GM18502 (cell line): ENCODE measurements at regions not wholly inside any gene's neighbourhood (a gene's known extent, or its start where the extent isn't known, plus 50 kb on each side); places are given as distances from the start of the nearest gene placed in this dataset.

Experiments
- ATAC-seq: cut with Tn5 transposase; IDR thresholded peaks from one replicate; pipeline ENCODE4 v1.9.1; 2021; ENCODE audit warnings: mild to moderate bottlenecking; ENCODE audit not compliant: unreplicated experiment, poor library complexity

DNA sequence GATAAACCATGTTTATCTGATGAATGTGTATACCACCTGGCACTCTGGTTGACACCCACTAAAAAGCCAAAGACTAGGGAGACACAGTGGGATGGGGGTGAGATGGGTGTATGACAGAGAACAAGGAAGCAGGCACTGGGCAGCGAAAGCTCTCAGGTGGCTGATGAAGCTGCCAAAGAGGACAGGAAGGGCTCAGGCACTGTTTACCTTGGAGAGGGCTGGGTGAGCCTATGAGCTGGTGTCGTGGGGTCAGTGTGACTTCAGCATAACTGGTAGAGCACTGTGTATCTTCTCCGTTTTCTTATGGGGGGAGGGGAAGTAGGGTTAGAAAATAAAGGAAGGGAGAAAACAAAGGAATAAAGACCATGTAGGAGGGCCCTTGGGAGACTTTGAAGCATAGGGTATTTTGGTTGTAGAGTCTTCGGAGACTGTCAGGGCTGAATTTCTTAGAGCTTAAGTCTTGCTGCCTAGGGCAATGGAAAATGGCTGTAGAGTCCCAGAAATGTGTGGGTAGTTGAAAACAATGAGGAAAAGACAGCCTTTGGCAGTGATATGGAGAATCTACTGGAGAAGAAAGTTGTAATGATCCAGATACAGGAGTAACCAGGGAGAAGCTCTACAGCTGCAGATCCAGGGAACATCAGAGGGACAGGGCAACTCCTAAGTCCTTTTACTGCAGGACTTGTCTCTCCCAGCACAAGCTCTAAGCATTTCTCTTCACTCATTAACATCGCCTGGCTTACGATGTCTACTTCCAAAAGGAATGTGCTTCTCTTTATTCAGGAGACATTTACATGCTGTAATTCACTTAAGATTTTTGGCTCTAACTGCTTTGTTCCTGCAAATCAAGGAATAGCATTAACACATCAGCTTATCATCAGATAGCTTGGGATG, 120.0 kb downstream of the AQP4 start:
- ATAC-seq, result no peak

DNA sequence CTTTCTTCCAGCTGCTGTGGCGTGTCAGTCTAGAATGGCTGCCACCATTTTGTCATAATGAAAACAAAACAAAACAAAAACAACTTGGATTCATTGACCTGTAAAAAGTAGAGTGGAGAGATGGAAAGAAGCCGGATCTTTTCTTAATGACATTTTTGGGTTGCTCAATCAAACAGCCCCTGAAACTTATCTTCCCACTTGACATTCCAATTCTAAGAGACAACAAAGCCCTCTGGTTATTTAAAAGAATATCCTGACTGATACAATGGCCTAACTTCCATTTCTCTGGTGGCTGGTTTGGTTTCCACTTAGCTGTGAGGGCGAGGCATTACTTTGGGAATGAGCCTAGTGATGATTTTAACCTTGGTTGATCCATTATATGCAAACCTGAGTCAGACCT, 123.7 kb downstream of the AQP4 start:
- ATAC-seq, result no peak

DNA sequence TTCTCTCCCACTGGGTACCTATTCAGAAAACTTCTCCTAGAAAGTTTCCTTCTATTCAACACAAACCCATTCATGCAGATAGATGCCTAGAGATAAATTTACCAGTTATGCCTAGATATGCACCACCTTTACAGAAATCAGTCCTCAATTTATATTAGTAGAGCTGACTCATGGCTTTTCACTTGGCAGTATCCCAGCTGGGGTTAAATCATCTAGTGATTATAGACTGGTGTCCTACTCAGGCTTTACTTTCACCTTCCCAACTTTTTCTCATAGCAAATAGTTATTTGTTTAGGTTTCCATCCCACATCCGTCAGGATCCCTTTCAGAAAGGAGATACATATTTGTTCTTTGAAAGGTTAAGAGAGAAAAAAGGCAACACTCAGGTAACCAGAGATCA, 124.5 kb downstream of the AQP4 start:
- ATAC-seq, result no peak

DNA sequence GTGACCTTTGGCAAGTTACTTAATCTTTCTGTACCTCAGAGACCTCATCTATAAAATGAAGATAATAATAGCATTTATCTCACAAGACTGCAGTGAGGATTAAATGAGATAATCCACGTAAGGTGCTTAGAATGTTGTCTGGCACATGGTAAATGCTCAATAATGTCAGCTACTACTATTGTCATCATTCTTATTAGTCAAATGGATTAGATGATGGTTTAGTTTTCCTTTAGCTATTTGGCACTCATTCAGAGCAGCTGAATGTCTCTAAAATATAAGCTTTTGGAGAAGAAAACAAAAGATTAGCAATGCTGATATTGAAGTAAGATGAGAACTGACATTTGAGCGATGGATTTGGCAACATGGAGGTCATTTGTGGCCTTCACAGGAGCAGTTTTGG, 125.1 kb downstream of the AQP4 start:
- no peak for ATAC-seq

DNA sequence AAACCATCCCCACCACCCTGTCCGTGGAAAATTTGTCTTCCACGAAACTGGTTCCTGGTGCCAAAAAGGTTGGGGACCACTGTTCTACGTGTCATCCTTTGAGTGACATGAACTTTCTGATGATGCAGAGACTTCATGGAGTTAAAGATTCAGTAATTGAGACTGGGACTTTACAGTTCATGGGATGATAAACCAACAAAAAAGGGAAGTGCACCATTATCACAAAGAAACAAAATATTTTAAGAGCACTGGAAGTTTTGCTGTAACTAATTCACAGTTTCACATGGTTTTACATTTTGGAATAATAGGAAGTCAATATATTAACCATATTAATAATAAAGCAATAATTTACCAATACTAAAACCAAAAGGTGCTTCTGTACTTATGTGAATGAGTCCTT, 126.8 kb downstream of the AQP4 start:
- ATAC-seq, result no peak

DNA sequence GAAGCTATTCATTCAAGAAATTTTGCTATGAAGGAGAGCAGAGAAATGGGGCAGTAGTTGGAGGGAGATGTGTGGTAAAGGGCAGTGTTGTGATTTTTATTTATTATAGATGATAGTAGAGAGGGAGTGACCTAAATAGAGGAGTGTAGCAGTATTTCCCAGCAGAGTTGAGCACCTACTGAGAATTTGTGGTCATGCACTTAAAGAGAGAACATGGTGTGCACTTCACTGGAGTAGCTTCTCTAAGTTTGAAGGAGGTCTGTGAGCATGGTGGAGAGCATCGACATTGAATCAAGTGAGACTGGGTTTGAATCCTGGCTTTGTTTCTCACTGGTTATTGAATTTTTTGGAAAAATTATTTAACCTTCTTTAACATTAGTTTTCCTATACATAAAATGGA, 129.2 kb downstream of the AQP4 start:
- ATAC-seq, result no peak

DNA sequence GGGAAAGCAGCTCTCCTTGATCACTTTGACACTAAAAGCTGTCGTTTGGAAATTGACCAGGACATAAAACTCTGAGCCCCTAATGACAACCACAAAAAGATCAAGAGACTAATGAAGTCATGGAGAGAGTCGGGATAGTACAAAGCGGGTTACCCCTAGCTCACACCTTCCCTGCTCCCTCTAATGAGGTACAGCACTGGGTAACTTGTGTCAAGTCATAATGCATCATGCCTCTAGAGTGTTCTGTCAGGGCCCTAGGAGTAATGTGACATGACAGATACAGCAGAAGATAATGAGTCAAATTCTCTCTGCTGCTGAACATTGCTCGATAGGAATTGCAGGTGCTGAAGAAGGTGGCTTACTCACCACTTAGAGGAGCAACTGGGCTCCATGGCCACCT, 130.7 kb downstream of the AQP4 start:
- no peak for ATAC-seq

DNA sequence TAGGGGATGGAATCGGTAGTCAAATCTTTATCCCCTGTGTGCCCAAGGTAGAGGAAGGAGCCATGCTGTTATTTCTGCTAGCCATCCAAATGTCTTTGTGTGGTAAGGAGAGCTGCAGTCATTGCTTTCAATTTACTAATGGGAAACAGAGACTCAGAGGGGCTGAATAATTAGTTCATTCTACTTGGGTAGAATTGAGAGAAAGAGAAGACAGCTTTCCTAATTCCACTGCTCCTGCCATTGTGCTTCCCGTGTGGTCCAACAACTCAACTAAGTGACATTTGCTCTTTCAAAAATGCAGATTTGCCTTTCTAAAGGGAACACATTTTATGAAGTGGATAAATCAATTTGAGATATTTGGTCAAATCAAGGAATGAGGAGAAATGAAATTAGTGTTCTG, 136.1 kb downstream of the AQP4 start:
- no peak for ATAC-seq

DNA sequence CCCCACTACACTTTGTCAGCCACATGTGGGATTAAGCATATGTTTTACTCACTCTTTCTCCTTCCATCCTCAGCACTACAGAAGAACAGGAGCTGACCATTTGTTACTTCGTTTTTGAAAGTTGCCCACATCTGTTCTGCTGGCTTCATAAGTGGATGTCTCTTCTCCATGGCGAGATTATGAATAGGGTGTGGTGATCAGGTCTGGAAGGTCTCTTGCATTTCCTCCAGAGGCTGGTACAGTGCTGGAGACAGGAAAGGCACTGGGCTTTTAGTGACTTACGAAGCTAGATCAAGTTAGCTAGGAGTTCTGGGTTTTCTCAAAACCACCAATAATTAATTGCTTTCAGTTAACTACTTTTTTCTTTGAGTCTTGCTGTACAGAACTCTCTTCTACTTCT, 136.5 kb downstream of the AQP4 start:
- ATAC-seq, result no peak

DNA sequence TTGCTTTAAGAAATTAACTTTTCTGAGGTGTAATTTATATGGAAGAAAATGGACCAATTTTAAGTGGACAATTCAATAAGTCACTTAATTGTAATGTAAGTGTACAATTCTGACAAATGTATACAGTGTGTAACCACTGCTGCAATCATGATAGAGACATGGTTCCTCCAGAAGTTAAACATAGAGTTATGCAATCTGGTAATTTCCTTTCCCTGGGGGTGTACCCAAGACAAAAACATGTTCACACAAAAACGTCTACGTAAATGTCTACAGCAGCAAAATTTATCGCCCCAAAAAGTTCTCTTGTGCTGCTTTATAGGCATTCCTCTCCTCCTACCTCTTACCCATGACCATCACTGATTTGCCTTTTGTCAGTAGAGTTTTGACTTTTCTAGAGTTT, 141.5 kb downstream of the AQP4 start:
- no peak for ATAC-seq

DNA sequence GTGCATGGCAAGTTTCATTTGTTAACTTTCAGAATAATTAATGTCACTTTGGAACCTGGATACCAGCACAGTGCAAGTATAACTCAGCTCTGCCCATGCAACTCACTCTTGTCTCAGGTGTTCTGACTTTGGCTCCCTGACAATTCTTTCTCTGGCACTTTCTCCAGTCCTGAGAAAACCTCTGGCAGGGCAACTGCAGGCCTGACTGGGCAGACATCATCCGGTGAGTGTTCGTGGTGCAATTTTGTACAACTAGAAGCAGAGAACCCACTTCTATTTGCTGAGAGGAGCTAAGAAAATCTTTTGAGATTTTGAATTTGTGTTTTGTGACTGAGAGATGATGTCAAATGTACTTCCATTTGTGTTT, 143.0 kb downstream of the AQP4 start:
- ATAC-seq, result no peak

DNA sequence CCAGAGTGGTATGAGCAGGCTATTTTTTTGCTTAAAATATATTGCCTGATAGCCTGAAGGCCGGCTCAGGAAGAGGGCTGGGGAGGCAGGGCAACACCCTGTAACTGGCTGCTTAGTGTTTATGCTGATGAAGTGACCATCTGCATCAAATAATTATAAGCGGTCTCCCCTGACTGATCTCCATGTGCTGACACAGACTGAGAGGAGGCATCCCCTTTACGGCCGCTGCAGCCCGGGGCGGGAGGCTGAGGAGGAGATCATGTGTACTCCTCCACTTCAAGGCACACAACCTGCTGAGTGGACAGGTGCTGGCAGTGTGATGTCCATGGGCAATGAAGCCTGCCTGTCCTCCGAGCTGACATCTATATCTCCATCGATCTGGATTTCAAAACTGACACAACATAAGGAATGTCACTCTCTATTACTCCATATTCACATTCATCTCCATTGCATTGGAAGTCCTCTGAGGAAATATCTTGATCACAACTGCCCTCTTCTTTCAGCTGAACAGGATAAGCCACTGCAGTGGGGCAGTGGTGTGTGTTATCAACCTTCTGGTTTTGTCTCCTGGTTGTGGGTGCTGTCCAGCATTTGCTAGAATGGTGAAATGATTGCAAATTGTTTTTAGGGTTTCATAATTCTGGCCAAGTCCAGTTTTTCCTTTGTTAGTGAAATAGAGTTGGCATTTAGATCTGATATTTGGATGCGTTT, 143.5 kb downstream of the AQP4 start:
- ATAC-seq, result no peak

DNA sequence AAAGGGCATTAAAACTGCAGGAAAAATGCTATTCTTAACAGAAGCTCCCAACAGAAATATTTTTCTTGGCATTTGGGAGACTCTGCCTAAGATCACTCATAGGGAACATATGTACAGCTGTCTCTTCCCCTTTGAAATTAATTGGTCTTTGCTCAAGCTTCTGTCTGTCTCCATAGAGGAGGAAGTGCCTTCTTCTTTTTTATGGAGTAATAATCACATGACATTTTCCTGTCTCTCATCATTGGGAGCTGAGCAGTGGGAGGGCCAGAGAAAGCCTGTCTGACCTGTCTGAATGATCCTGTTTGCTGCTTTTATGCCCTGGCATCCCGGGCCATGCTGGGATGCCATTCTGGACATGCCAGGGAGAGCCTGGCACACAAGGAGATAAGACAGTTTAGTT, 145.6 kb downstream of the AQP4 start:
- ATAC-seq, result no peak

DNA sequence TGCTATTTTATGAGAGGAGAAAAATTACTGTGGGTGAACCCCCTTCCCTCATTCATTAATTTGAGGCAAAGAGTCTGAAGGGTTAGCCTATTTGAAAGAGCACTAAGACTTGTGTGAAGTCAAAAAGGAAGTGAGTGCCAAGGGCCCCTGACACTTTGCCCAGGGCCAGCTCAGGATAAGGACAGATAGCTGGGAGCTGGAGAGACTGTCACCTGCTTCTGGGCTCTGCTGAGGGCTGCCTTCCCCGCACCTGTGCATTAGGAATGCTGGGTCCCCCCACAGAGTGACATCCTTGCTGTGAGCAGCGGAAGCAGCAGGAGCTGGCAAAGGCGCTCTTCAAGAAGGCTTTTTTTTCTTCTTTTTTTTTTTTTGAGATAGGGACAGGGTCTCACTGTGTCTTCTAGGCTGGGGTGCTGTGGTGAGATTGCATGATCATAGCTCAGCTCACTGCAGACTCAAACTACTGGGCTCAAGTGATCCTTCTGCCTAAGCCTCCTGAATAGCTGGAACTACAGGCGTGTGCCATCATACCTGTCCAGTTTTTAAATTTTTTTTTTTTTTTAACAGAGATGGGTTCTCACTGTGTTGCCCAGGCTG, 148.3 kb downstream of the AQP4 start:
- ATAC-seq, result no peak

DNA sequence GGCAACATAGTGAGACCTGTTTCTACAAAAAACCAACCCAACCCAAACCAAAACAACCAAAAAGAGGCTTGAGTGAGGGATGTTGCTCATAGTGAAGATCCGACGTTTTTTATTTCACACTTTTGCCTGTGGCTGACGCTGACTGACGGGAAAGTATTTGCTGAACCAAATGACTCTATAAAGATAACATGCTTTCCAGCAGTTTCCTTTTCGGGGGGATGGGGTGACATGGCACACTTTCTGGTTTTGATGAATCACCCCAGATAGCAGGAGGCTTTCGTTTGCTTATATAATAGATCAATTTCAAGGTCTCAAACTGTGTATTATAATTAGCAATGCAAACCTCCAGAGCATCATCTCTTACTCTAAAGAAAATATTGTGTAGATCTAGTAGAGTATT, 150.8 kb downstream of the AQP4 start:
- ATAC-seq, result no peak

DNA sequence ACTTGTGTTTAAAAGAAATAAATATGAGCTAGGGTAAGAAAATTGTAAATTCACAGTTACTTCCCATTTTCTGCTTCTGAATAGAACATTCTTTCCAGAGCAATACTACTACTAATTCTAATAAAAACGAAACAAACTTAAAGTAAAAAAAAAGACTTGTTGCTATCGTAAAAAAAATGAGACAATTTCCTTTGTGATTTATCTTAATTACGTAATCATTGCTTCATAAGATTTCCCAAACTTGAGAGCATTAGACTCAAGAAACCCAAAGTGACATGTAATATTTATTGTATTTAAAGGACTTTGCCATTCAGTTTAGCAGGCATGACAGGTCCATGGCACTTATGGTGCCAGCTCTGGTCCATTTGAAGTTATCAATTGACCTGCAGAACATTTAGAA, 153.8 kb downstream of the AQP4 start:
- no peak for ATAC-seq

DNA sequence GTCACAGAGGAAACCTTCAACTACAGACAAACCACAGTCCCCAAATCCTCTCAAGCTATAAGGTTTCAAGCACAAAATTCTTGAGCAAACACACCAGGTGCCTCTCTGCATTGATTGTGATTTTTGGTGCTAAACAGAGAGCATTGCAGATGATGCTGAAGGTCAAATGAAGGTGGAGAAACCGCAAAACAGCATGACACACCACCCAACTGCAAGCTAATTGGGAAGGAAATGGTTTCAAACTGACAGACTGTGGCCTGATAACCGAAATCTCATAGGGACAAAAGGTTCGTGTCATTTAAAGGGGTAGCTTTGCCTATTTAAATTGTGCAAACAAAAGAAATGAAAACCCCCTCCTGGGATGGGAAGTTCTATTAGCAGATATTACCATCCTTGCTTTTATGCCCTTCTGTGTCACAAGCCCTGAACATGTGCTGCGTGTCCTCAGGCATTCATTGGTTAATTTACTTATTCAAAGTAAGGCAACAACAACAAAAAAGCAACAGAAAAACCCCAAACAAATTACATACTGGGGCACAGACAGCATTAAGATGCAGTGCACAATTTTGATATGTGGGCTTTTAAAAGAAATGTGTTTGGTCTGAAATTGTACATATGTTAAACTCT, 154.9 kb downstream of the AQP4 start:
- ATAC-seq, result peak; percentile 90

DNA sequence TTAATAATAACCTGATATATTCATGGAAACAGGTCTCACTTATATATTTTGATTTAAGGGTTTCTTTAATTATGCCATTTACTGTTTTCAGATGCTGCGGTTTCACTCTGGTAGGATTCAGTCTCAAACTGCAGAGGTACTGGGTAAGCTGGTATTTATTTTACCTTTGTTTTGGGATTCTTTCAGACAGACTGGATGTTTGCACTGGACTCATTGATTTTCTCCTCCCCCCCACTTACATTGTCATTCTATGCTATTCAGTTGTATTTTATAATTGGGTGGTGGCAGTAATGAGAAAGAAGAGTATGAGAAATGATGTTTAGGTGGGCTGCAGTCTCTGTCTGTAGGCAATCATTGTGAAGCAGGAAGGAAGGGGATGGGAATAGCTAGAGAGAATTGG, 155.6 kb downstream of the AQP4 start:
- no peak for ATAC-seq

DNA sequence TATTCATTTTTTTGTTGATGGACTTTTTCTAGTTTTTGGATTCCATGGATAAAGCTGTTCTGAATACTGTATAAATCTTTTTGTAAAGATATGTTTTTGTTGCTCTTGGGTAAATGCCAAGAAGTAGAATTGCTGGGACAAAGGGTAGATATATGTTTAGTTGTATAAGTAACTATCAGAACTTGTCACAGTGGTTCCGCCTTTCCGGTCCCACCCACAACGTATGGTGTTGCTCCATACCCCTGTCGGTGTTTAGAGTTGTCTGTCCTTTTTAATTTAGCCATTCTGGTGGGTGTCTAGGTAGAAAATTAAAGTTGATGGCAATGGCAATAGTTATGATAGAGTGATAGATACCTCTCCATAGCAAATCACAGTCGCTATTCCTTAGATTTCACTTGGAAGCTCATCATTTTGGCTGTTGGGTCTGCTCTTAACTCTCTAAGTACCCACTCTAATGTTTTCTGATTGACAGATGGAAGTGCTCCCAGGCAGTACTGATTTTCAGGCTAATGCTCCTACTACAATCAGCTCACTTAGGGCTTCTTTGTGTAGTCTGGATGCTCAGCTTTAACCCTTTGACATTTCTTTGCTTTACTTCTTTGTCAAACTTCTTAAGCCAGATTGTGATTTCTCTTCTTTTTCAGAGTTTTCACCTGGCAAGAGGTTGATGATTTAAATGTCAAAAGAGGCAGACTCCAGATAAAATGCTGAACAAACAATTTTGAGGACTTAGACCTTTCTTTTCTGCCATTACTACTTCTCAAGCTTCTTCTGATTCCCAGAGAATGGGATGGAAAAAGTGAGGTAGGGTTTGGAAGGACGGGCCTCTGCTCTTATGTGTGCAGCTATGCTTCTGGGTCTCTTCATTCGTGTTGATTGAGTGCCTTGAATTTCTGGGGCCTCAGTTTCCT, 156.4 kb downstream of the AQP4 start:
- no peak for ATAC-seq

DNA sequence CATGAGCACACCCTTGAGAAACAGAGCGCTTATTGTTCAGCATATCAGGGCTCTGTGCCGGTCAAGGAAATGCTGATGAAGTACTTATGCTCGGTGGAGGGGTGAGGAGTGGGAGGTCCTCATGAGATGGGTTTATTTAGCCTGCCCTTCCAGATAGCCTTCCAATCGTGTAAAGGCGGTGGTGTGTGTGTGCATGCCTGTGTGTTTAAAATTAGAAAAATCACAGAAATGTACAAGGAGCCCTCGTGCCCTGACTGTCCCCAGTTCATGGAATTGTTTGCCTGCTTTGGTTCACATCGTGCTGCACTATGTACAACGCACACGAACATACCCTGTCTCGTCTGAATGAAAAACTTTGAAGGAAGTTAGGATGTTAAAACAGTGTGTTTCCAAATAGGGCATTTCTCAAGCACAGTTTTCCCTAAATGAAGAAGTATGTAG, 158.6 kb downstream of the AQP4 start:
- no peak for ATAC-seq
